NCI-H2196 (cell line): ENCODE measurements at regions not wholly inside any gene's neighbourhood (a gene's known extent, or its start where the extent isn't known, plus 50 kb on each side); places are given as distances from the start of the nearest gene placed in this dataset.

Source experiments
- DNase-seq: peaks from one replicate; lab custom pipeline; 2025; ENCODE audit not compliant: unreplicated experiment; lab: John Stamatoyannopoulos, UW

DNA sequence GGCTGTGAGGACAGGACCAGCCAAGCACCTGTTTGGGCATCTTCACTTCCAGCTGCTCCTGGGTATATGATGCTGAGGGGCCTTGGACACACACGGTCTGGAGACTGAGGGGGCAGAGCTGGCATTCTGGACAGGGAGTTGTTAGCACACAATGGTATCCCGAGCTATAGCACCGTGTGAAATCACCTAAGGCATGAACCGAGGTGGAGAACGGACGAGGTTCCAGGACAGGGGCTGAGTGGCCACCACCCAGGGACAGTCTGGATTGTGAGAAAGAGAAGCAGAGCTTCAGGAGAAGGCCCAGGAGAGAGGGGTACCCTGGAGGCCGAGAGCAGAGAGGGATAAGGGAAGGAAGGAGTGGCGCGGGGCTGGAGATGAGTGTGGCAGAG lies 571.8 kb downstream of the TCERG1L start:
- no peak for DNase-seq

- DNase-seq: no peak
Measured at GRCh38 chr10:130740166-130740565, 571.4 kb downstream of the TCERG1L start.

GRCh38 chr10:130740915-130741750 lies 570.4 kb downstream of the TCERG1L start:
- DNase-seq: no peak

GRCh38 chr10:130741901-130742855 lies 569.3 kb downstream of the TCERG1L start:
- DNase-seq: no peak

DNA sequence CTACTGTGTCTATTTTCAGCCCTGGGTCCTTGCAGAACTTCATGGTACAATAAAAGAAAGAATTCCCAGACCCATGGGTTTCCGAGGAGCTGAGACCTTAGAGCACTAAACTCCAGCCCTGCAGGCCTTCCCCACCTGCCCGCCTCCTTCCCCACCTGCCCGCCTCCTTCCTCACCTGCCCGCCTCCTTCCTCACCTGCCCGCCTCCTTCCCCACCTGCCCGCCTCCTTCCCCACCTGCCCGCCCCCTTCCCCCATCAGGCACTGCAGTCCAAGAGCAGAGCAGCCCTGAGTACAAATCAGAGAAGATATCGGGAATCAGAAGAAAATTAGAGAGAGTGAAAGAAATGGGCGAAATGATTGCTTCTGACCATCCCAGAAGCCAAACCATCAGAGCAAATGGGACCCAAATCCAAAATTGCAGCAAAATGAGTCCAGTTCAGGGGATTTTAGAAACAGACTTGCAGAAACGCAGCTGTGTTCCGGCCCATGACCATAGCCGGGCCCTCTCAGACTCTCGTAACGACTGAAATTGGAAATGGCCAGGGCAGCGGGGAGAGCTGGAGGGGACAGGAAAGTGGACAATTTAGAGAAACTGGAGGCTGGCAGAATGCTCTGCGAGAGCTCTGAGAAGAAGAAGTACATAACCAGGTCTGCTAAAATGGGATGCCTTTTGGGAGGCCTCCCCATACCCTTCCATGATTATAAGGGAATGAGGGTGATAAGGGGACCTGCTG lies 568.4 kb downstream of the TCERG1L start:
- DNase-seq: no peak

GRCh38 chr10:130743751-130744271 lies 567.7 kb downstream of the TCERG1L start:
- DNase-seq: no peak

GRCh38 chr10:130744631-130745030 lies 566.9 kb downstream of the TCERG1L start:
- DNase-seq: no peak

DNA sequence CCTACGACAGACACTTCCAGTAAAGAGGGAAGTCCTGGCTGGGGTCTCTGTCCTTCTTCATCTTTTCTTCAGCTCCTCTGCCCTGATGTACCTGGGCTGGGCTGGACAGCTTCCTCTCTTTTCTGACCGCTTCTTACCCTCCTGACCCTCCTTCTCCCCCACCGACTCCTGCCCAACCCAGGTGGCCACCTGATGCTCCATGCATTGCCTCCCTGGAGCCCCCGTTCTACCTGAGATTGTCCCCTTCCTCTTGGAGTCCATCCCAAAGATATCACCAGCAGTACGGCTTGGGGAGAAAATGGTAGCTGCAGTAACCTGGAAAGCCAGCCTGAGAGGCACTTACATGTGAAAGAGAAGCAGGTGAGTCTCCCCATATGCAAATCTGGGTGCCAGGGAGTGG lies 566.3 kb downstream of the TCERG1L start:
- no peak for DNase-seq

- DNase-seq: no peak
Measured at GRCh38 chr10:130745821-130746220, 565.7 kb downstream of the TCERG1L start.

GRCh38 chr10:130746311-130746710 lies 565.2 kb downstream of the TCERG1L start:
- no peak for DNase-seq

DNA sequence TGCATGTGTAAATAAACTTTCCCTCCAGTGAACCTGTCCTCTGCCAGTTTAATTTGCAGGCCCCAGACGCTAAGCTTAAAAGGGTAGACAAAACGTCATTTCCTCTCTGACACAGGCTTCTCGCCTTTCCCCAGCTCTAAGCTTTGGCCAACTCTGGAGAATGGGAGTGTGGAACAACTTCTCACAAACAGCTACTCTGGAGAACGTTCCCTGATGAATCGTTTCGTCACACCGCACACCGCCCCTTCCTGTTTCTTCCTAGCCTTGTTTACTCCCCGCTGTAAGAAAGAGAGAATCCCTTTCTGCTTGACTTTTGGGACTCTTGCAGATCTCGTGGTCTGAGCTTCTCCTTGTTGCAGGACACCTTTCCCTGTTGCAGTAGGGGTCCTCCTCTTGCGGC lies 564.2 kb downstream of the TCERG1L start:
- no peak for DNase-seq

DNA sequence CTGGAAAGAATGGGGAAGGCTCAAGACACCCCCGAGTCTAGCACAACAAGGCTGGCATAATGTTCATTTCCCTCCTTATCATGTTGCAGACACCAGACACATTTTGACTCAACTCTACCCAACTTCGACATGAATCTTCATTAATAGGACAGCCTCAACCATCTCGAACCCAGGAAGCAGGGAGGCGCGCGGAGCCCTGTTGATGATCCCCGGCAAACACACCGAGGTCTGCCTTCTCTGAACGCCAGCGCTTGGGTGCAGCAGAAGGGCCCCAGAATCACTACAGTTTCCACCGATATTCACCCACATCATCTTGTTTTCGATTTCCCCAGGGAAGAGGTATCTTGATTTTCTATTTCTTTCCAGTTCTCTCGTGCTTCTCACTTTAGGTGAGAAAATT lies 563.6 kb downstream of the TCERG1L start:
- no peak for DNase-seq

- DNase-seq: no peak
Measured at GRCh38 chr10:130748409-130749057, 563.0 kb downstream of the TCERG1L start.

- no peak for DNase-seq
Measured at GRCh38 chr10:130749911-130750310, 561.6 kb downstream of the TCERG1L start.

DNA sequence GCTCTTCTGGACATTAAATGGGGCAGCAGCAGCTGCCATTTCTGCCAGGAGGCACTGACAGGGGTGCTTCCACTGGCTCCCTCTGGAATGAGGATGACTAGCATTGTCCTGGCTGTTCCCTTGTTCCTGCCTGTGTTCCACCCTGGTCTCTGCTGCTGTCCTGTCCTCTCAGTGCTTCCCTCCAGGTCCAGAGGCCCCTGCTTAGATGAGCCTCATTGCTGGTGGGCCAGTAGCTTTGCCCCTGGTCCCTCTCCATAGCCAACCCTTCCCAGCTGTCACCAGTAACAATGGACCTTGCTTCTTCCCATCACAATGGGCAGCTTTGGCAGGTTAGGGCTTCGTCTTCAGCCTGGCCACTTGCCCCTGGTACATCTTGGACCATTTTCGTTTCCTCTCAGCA lies 561.1 kb downstream of the TCERG1L start:
- DNase-seq: no peak

DNA sequence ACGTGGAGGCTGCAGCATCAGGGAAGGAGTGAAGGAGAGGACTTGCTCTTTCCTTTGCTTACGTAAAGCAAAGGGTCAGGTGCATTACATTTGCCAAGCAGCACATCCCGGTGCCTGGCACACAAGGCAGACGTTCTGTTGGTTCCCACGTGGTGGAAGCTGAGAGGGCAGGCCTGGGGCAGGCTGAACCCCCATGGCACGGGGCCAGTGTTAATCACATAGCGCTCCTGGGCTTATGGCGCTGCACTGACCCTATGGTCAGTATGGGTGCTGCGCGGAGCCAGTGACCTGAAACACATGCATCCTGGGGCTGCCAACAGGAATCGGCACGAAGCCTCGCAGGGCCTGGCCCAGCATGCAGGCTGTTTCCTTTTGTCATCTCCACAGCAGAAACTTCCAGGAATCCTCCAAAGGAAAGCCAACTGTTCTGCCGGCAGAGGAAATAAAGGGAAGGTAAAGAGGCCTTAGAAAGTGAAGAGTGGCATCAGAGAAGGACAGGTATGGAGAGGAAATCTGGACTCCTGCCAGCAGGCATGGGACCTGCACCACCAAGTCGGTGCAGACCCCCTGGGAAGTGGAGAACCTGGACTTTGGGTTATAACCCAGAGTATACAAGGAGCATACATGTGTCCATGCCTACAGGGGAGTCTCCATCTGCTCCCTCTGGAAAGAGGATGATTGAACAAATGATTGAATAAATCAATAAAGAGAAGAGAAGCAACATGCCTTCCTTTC lies 560.2 kb downstream of the TCERG1L start:
- no peak for DNase-seq

DNA sequence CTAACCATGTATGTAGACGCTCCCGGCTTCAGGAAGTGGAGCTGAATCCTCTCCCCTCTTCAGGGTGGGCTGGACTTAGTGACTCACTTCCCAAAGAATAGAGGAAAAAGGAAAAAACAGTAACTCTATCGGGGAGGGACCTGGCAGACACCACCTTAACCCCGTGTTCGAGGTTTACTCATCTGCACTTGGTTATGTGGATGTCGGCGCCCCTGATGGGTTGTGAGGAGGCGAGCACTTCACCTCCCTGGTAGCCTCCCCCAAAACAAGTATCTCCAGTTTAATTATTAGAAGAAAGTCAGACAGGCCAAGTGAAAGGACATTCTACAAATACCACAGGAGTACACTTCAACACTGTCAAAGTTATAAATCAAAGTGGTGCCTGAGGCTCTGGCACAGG lies 559.7 kb downstream of the TCERG1L start:
- no peak for DNase-seq

DNA sequence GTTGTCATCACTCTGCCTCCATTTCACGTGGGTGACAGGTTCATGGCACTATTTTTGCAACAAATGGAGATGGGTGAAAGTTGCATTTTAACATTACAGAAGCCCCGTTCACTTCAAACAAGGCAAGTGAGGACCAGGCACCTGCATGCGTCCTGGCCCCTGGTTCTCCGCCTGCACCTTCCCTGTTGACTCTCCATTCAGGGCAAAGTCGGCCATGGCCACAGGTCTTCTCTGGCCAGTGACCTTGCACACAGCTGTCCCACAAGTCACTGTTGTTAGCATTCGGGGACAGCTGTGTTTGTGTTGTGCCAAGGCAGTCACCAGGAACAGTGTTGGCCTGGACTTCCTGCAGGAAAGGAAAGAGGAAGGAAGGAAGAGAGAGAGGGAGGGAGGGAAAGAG lies 554.9 kb downstream of the TCERG1L start:
- DNase-seq: no peak

- DNase-seq: no peak
Measured at GRCh38 chr10:130757271-130757670, 554.2 kb downstream of the TCERG1L start.
